Natural killer cell (primary cell): ENCODE measurements at regions not wholly inside any gene's neighbourhood (a gene's known extent, or its start where the extent isn't known, plus 50 kb on each side); places are given as distances from the start of the nearest gene placed in this dataset.

ENCODE experiments used
- ATAC-seq, 3 donors: fragments of 150-1000 bp in 2 of 3; fragments of 200-7000 bp in 1 of 3; cut with Tn5 transposase; 1 replicate in 1 of 3; 2 replicates in 2 of 3; pipeline ENCODE4 v1.10.0; 2021; ENCODE audit warnings: mild to moderate bottlenecking in 2 of 3, moderate library complexity in 2 of 3
- DNase-seq, 2 donors: peaks; one replicate each; pipeline versions ENCODE4 v3.0.0 to v3.0.0-alpha.2; 2013 to 2021; ENCODE audit warnings: mixed read lengths in 1 of 2
- H3K27ac ChIP-seq: one replicate; pipeline ENCODE4 v1.5.1; 2013; ENCODE audit warnings: mild to moderate bottlenecking, low read length
- H3K27me3 ChIP-seq: one replicate; pipeline ENCODE4 v1.6.1; 2013; ENCODE audit warnings: low read length; ENCODE audit not compliant: control insufficient read depth, insufficient read depth
- H3K36me3 ChIP-seq: one replicate; pipeline ENCODE4 v1.6.1; 2013; ENCODE audit warnings: low read length; ENCODE audit not compliant: control insufficient read depth, insufficient read depth
- H3K4me1 ChIP-seq: one replicate; pipeline ENCODE4 v1.6.1; 2013; ENCODE audit warnings: low read length; ENCODE audit not compliant: control insufficient read depth, insufficient read depth
- H3K4me3 ChIP-seq: one replicate; pipeline ENCODE4 v1.5.1; 2013; ENCODE audit warnings: low read length
- H3K9me3 ChIP-seq: one replicate; pipeline ENCODE4 v1.6.1; 2013; ENCODE audit warnings: low read length; ENCODE audit not compliant: control insufficient read depth, insufficient read depth
- H3K27ac Mint-ChIP-seq, 2 donors: one replicate each; pipeline ENCODE4 v1.8.0; 2022; ENCODE audit warnings: mild to moderate bottlenecking in 2 of 2, mixed read lengths in 2 of 2, moderate library complexity in 1 of 2
- H3K27me3 Mint-ChIP-seq, 2 donors: one replicate each; pipeline ENCODE4 v1.8.0; 2022; ENCODE audit warnings: low read depth in 2 of 2, mixed read lengths in 2 of 2
- H3K36me3 Mint-ChIP-seq: one replicate; pipeline ENCODE4 v1.8.0; 2022; ENCODE audit warnings: mixed read lengths
- H3K4me1 Mint-ChIP-seq, 2 donors: one replicate each; pipeline ENCODE4 v1.8.0; 2022; ENCODE audit warnings: mixed read lengths in 2 of 2
- H3K4me3 Mint-ChIP-seq: one replicate; pipeline ENCODE4 v1.8.0; 2022; ENCODE audit warnings: mild to moderate bottlenecking, moderate library complexity, mixed read lengths
- H3K9me3 Mint-ChIP-seq, 2 donors: one replicate each; pipeline ENCODE4 v1.8.0; 2022; ENCODE audit warnings: mixed read lengths in 2 of 2
- WGBS: methylation state at CpG from one replicate; pipeline ENCODE4 v1.1.7; 2013; ENCODE audit warnings: missing lambda C conversion rate; ENCODE audit not compliant: insufficient coverage; 5-methylcytosine and 5-hydroxymethylcytosine counted together
- intact Hi-C: fragments of 100-400 bp; cut with micrococcal nuclease; formaldehyde crosslinking; loops from one replicate; pipeline ENCODE4 v1.14.2; 2022
- TF ChIP-seq, protein P1 (sequence below): fragments of 200-600 bp; IDR thresholded peaks from one replicate; pipeline ENCODE4 v1.8.0; 2022; ENCODE audit warnings: antibody characterized with exemption

DNA sequence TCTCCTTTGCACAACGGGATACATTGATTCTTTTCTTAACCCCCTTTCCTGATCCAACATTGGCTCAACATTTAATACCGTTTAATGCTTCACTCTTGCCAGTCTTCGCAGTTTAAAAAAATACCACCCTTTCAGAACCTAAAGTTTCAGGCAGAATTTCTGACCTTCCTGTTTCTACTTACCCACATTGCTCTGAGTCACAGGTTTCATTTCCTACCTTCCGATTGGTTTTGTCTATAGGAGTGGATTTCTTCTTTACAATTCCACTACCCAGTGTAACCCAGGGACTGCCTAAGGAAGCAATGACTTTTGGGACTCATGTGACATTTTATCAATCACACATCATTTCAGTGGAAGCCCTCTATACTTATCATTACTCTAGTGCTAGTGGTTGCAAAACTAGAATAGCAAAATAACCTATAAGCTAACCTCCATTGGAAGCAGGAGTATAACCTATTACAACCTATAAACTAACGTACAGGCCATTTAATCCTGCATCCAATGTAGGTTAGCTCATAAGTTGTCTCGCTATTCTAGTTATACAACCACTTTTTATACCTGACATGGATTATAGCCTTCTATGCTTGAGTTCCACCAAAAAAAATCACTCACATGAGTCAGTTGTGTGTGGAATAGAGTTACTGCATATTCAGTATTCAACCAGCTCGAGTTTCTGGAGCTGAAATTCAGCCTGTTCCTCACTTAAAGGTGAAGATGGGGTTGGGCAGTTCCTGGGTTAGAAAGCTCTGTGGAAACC, 64.9 kb upstream of the KITLG start:
- H3K9me3 Mint-ChIP-seq = peaks cover 2 to 5% of the 10 kb centered on the region in 2 donors
- ATAC-seq (no peak), DNase-seq (no peak)
- 78% methylated on average over 5 of the region's 7 CpGs for WGBS
- H3K4me1 ChIP-seq = no peaks in the 10 kb centered on the region
- intact Hi-C loops = no loop called here
- H3K36me3 Mint-ChIP-seq = no peaks in the 10 kb centered on the region
- no peak overlapping the region for H3K27ac Mint-ChIP-seq
- no peaks in the 10 kb centered on the region for H3K36me3 ChIP-seq
- no peak overlapping the region for H3K4me3 ChIP-seq
- H3K4me1 Mint-ChIP-seq = no peaks in the 10 kb centered on the region
- TF ChIP-seq, protein P1, sequence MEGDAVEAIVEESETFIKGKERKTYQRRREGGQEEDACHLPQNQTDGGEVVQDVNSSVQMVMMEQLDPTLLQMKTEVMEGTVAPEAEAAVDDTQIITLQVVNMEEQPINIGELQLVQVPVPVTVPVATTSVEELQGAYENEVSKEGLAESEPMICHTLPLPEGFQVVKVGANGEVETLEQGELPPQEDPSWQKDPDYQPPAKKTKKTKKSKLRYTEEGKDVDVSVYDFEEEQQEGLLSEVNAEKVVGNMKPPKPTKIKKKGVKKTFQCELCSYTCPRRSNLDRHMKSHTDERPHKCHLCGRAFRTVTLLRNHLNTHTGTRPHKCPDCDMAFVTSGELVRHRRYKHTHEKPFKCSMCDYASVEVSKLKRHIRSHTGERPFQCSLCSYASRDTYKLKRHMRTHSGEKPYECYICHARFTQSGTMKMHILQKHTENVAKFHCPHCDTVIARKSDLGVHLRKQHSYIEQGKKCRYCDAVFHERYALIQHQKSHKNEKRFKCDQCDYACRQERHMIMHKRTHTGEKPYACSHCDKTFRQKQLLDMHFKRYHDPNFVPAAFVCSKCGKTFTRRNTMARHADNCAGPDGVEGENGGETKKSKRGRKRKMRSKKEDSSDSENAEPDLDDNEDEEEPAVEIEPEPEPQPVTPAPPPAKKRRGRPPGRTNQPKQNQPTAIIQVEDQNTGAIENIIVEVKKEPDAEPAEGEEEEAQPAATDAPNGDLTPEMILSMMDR = no peak
- H3K27me3 ChIP-seq = no peaks in the 10 kb centered on the region
- H3K27ac ChIP-seq = no peak overlapping the region
- H3K9me3 ChIP-seq = no peaks in the 10 kb centered on the region
- H3K27me3 Mint-ChIP-seq = no peaks in the 10 kb centered on the region
- H3K4me3 Mint-ChIP-seq = no peak overlapping the region

DNA sequence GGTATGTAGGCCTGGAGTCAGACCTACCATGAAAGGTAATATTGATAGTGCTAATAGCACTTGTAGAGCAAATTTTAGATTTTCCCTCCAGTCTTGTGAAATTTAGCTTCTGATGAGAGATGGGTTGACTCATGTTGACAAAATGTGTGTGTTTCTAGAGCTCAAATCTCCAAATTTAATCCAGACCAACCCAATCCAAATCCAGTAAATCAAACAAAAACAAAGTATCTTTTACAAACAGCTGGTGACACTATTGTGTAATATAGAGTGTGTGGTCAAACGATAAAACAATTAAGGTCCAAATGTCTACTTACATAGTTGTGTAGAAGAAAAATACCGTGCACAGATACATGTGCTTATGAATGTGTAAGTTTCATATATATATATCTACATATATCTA, 63.4 kb upstream of the KITLG start:
- no peak for ATAC-seq
- intact Hi-C loops = no loop called here
- Mint-ChIP-seq H3K36me3 (no peaks in the 10 kb centered on the region), H3K27me3 (no peaks in the 10 kb centered on the region), H3K9me3 (peaks cover 2 to 5% of the 10 kb centered on the region in 2 donors), H3K4me3 (no peak overlapping the region), H3K4me1 (no peaks in the 10 kb centered on the region), H3K27ac (no peak overlapping the region)
- no peak for DNase-seq
- Histone ChIP-seq H3K27me3 (no peaks in the 10 kb centered on the region), H3K27ac (no peak overlapping the region), H3K4me3 (no peak overlapping the region), H3K36me3 (no peaks in the 10 kb centered on the region), H3K9me3 (no peaks in the 10 kb centered on the region), H3K4me1 (no peaks in the 10 kb centered on the region)
- no CpG with 5 or more reads among the region's 2 CpGs for WGBS
- TF ChIP-seq, protein P1 = no peak

GRCh38 chr12:88642675-88643431, 62.6 kb upstream of the KITLG start:
- TF ChIP-seq, protein P1 = no peak
- Mint-ChIP-seq H3K9me3 (peaks cover 2 to 5% of the 10 kb centered on the region in 2 donors), H3K36me3 (no peaks in the 10 kb centered on the region), H3K4me1 (no peaks in the 10 kb centered on the region), H3K27me3 (no peaks in the 10 kb centered on the region), H3K4me3 (no peak overlapping the region), H3K27ac (no peak overlapping the region)
- no peak for DNase-seq
- no peak for ATAC-seq
- no peak overlapping the region for H3K27ac ChIP-seq
- H3K9me3 ChIP-seq = no peaks in the 10 kb centered on the region
- no peaks in the 10 kb centered on the region for H3K4me1 ChIP-seq
- WGBS = no CpG with 5 or more reads among the region's 1 CpG
- H3K36me3 ChIP-seq = no peaks in the 10 kb centered on the region
- no peak overlapping the region for H3K4me3 ChIP-seq
- intact Hi-C loops = no loop called here
- no peaks in the 10 kb centered on the region for H3K27me3 ChIP-seq
